ENCODE measurements at regions not wholly inside any gene's neighbourhood (a gene's known extent, or its start where the extent isn't known, plus 50 kb on each side); places are given as distances from the start of the nearest gene placed in this dataset.

DNA sequence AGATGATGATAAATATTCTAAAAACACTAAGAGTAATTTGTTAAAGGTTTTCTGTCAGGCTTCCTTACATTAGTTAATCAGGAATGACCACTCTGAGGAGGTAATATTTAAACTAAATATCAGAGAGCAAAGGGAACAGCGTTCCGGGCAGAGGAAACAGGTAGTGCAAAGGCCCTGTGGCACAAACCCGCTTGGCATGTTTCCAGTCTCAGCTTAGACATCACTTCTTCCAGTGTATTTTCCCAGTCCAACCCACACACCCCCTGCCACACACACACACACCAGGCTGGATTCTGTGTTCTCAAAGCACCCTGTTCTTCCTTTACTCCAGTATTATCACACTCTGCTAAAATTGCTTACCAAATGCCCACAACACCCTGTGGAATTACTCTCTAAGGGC lies 247.1 kb downstream of the RPS29 start:
- no peaks in the 10 kb centered on the region for H3K36me3 ChIP-seq (replicated peaks in 1 of 2; ENCODE audit: control insufficient read depth in 1 of 2, insufficient read depth in 2 of 2, low read length in 2 of 2)
- H3K4me1 ChIP-seq (ENCODE audit: control insufficient read depth in 1 of 2, insufficient read depth in 2 of 2, low read length in 2 of 2): no peaks in the 10 kb centered on the region
- WGBS (ENCODE audit: insufficient coverage): 83% methylated on average over 1 of the region's 3 CpGs
- Mint-ChIP-seq H3K4me1 (no peaks in the 10 kb centered on the region), H3K36me3 (no peaks in the 10 kb centered on the region), H3K9me3 (peaks cover 0 to 4% (median 0%) of the 10 kb centered on the region in 7 donors), H3K27ac (no peak overlapping the region), H3K27me3 (ENCODE audit: low read depth in 3 of 3) (no peaks in the 10 kb centered on the region), H3K4me3 (no peak overlapping the region)
- no peak overlapping the region for H3K27ac ChIP-seq (ENCODE audit: low read depth in 1 of 2, low read length in 2 of 2)
- no peaks in the 10 kb centered on the region for H4K20me1 ChIP-seq (ENCODE audit: insufficient read depth, low read length)
- no peak overlapping the region for H3K4me2 ChIP-seq (replicated peaks; ENCODE audit: extremely low read depth, low read length, poor library complexity, severe bottlenecking)
- H3K9me3 ChIP-seq (replicated peaks in 1 of 2; ENCODE audit: control insufficient read depth in 1 of 2, insufficient read depth in 1 of 2, low read length in 2 of 2): no peaks in the 10 kb centered on the region
- no peak for DNase-seq
- H3K79me2 ChIP-seq (ENCODE audit: insufficient read depth, low read length): no peaks in the 10 kb centered on the region
- H2AFZ ChIP-seq (ENCODE audit: insufficient read depth, low read depth, low read length, poor library complexity, severe bottlenecking): no peak overlapping the region
- H3K27me3 ChIP-seq (ENCODE audit: control insufficient read depth in 2 of 2, insufficient read depth in 2 of 2, low read length in 2 of 2): no peaks in the 10 kb centered on the region
- no peak overlapping the region for H3K4me3 ChIP-seq (replicated peaks in 1 of 3; ENCODE audit: low read depth in 2 of 3, low read length in 3 of 3)
- TF ChIP-seq, protein P1, sequence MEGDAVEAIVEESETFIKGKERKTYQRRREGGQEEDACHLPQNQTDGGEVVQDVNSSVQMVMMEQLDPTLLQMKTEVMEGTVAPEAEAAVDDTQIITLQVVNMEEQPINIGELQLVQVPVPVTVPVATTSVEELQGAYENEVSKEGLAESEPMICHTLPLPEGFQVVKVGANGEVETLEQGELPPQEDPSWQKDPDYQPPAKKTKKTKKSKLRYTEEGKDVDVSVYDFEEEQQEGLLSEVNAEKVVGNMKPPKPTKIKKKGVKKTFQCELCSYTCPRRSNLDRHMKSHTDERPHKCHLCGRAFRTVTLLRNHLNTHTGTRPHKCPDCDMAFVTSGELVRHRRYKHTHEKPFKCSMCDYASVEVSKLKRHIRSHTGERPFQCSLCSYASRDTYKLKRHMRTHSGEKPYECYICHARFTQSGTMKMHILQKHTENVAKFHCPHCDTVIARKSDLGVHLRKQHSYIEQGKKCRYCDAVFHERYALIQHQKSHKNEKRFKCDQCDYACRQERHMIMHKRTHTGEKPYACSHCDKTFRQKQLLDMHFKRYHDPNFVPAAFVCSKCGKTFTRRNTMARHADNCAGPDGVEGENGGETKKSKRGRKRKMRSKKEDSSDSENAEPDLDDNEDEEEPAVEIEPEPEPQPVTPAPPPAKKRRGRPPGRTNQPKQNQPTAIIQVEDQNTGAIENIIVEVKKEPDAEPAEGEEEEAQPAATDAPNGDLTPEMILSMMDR (IDR thresholded peaks at IDR 0.05): no peak
- no peak overlapping the region for H3K9ac ChIP-seq (ENCODE audit: insufficient read depth, low read length, poor library complexity, severe bottlenecking)
- intact Hi-C loops (cut with micrococcal nuclease): no loop called here

DNA sequence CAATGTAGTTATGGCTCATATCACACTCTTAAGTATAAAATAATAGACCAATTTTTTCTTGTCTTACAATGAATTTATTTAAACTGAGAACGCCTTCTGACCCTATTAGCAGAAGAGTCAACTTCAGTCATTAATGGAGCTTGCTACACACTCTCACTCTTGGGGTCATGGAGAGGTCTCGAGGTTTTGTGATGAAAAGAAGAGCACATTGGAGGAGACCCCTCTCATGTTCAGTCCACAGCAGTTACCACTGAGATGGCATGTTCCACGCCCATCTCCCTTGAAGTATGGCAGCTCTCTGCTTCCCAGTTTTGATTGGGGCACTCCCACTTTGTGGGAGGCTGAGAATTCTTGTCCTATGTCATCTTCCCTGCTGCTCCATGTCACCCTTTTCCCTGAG lies 266.4 kb downstream of the RPS29 start:
- Mint-ChIP-seq H3K9me3 (no peaks in the 10 kb centered on the region), H3K27me3 (ENCODE audit: low read depth in 3 of 3) (peaks cover 0 to 4% (median 2%) of the 10 kb centered on the region in 3 donors), H3K4me3 (no peak overlapping the region), H3K4me1 (no peaks in the 10 kb centered on the region), H3K27ac (no peak overlapping the region), H3K36me3 (no peaks in the 10 kb centered on the region)
- intact Hi-C loops (cut with micrococcal nuclease): no loop called here
- Histone ChIP-seq H3K27ac (ENCODE audit: low read depth in 1 of 2, low read length in 2 of 2) (no peak overlapping the region), H3K79me2 (ENCODE audit: insufficient read depth, low read length) (no peaks in the 10 kb centered on the region), H3K27me3 (ENCODE audit: control insufficient read depth in 2 of 2, insufficient read depth in 2 of 2, low read length in 2 of 2) (no peaks in the 10 kb centered on the region), H3K36me3 (replicated peaks in 1 of 2; ENCODE audit: control insufficient read depth in 1 of 2, insufficient read depth in 2 of 2, low read length in 2 of 2) (no peaks in the 10 kb centered on the region), H3K4me2 (replicated peaks; ENCODE audit: extremely low read depth, low read length, poor library complexity, severe bottlenecking) (no peak overlapping the region), H3K4me3 (replicated peaks in 1 of 3; ENCODE audit: low read depth in 2 of 3, low read length in 3 of 3) (no peak overlapping the region), H3K4me1 (ENCODE audit: control insufficient read depth in 1 of 2, insufficient read depth in 2 of 2, low read length in 2 of 2) (no peaks in the 10 kb centered on the region), H2AFZ (ENCODE audit: insufficient read depth, low read depth, low read length, poor library complexity, severe bottlenecking) (no peak overlapping the region), H3K9me3 (replicated peaks in 1 of 2; ENCODE audit: control insufficient read depth in 1 of 2, insufficient read depth in 1 of 2, low read length in 2 of 2) (no peaks in the 10 kb centered on the region), H3K9ac (ENCODE audit: insufficient read depth, low read length, poor library complexity, severe bottlenecking) (no peak overlapping the region), H4K20me1 (ENCODE audit: insufficient read depth, low read length) (no peaks in the 10 kb centered on the region)
- DNase-seq: no peak
- TF ChIP-seq, protein P1 (IDR thresholded peaks at IDR 0.05): no peak
- no CpG with 5 or more reads among the region's 3 CpGs for WGBS (ENCODE audit: insufficient coverage)
